HepG2 (cell line): ENCODE measurements at regions not wholly inside any gene's neighbourhood (a gene's known extent, or its start where the extent isn't known, plus 50 kb on each side); places are given as distances from the start of the nearest gene placed in this dataset.

Source experiments
- ARNTL ChIP-seq: sonication (generic); formaldehyde crosslinking; IDR thresholded peaks from 2 replicates; pipeline ENCODE4 v1.4.0; 2020; ENCODE audit warnings: mild to moderate bottlenecking, missing genetic modification reagents
- BCL6 ChIP-seq: IDR thresholded peaks from 2 replicates; pipeline ENCODE4 v1.6.1; 2016; ENCODE audit warnings: missing genetic modification reagents, missing compliant biosample characterization
- CEBPB ChIP-seq: IDR thresholded peaks from 2 replicates; pipeline ENCODE4 v1.6.1; 2011; ENCODE audit warnings: low read depth, low read length, improper control_type of control experiment, borderline replicate concordance
- FOXO4 ChIP-seq: sonication (generic); formaldehyde crosslinking; conservative IDR thresholded peaks from 2 replicates; pipeline ENCODE4 v1.8.1; 2023; ENCODE audit warnings: missing genetic modification reagents
- GABPB1 ChIP-seq: IDR thresholded peaks from 2 replicates; pipeline ENCODE4 v1.6.1; 2016; ENCODE audit warnings: mild to moderate bottlenecking, missing genetic modification reagents, moderate library complexity, missing compliant biosample characterization
- MAZ ChIP-seq, 2 experiments: sonication (generic) in 1 of 2; formaldehyde crosslinking in 1 of 2; IDR thresholded peaks; 2 replicates each; pipeline versions ENCODE4 v1.5.0 to v1.6.1; 2012 to 2020; ENCODE audit warnings: low read depth in 2 of 2, mild to moderate bottlenecking in 2 of 2, borderline replicate concordance in 1 of 2, improper control_type of control experiment in 1 of 2, low read length in 1 of 2, missing genetic modification reagents in 1 of 2, moderate library complexity in 1 of 2
- MEF2D ChIP-seq: sonication (generic); formaldehyde crosslinking; IDR thresholded peaks from 2 replicates; pipeline ENCODE4 v1.5.1; 2020; ENCODE audit warnings: mild to moderate bottlenecking, missing genetic modification reagents
- POLR2A ChIP-seq, 2 experiments: IDR thresholded peaks; 2 replicates each; pipeline ENCODE4 v1.6.1; 2011; ENCODE audit warnings: low read depth in 2 of 2, low read length in 2 of 2, mild to moderate bottlenecking in 1 of 2, moderate library complexity in 1 of 2; ENCODE audit not compliant: insufficient read depth in 1 of 2
- SMARCC2 ChIP-seq: fragments of 450-650 bp; IDR thresholded peaks from 2 replicates; pipeline ENCODE4 v1.6.1; 2017; ENCODE audit warnings: antibody characterized with exemption, mild to moderate bottlenecking
- TGIF2 ChIP-seq: IDR thresholded peaks from 2 replicates; pipeline ENCODE4 v1.6.1; 2016; ENCODE audit warnings: control low read depth, missing compliant biosample characterization
- ZNF776 ChIP-seq: sonication (generic); formaldehyde crosslinking; IDR thresholded peaks from 2 replicates; pipeline ENCODE4 v1.4.0; 2020; ENCODE audit warnings: mild to moderate bottlenecking, missing genetic modification reagents
- TF ChIP-seq, protein P1 (sequence below): sonication (generic); formaldehyde crosslinking; IDR thresholded peaks from 2 replicates; pipeline ENCODE4 v1.5.0; 2020; ENCODE audit warnings: mild to moderate bottlenecking, missing genetic modification reagents, moderate library complexity
- TF ChIP-seq, protein P2 (sequence below): sonication (generic); formaldehyde crosslinking; IDR thresholded peaks from 2 replicates; pipeline ENCODE4 v1.4.0; 2020; ENCODE audit warnings: low read depth, missing genetic modification reagents
- TF ChIP-seq, protein P3 (sequence below): sonication (generic); formaldehyde crosslinking; IDR thresholded peaks from 2 replicates; pipeline ENCODE4 v1.8.0; 2022; ENCODE audit warnings: missing genetic modification reagents, low read depth, mild to moderate bottlenecking, borderline replicate concordance

DNA sequence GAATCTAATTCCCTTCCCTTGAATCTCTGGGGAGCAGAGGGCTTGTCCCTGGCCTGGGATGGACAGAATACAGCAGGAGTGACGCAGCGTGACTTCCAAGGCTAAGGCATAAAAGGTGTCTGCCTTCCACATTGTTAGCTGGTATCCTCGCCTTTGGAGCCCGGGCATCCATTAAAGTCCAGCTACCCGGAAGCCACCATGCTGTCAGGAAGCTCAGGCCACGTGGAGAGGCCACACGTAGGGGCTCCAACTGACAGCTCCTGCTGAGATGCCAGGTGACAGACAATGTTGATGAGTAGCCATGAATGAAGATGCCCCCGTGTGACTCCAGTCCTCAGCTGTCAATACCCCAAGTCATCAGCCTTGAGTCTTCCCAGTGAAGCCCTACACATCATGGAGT lies 99.9 kb downstream of the OAT start:
- TF ChIP-seq ARNTL (no peak), TGIF2 (no peak), MEF2D (CRISPR knock-in tag) (no peak), MAZ (IDR thresholded peaks at IDR 0.05; ENCODE audit: borderline replicate concordance, low read depth, low read length) (no peak), MAZ (CRISPR knock-in tag; IDR thresholded peaks at IDR 0.05; ENCODE audit: low read depth) (no peak), ZNF776 (CRISPR knock-in tag) (no peak), POLR2A (IDR thresholded peaks at IDR 0.05; ENCODE audit: insufficient read depth in 1 of 2, low read depth in 2 of 2, low read length in 2 of 2) (no peak), GABPB1 (no peak), SMARCC2 (no peak), CEBPB (no peak), BCL6 (CRISPR knock-in tag) (no peak), FOXO4 (CRISPR knock-in tag) (no peak)
- TF ChIP-seq, protein P1, sequence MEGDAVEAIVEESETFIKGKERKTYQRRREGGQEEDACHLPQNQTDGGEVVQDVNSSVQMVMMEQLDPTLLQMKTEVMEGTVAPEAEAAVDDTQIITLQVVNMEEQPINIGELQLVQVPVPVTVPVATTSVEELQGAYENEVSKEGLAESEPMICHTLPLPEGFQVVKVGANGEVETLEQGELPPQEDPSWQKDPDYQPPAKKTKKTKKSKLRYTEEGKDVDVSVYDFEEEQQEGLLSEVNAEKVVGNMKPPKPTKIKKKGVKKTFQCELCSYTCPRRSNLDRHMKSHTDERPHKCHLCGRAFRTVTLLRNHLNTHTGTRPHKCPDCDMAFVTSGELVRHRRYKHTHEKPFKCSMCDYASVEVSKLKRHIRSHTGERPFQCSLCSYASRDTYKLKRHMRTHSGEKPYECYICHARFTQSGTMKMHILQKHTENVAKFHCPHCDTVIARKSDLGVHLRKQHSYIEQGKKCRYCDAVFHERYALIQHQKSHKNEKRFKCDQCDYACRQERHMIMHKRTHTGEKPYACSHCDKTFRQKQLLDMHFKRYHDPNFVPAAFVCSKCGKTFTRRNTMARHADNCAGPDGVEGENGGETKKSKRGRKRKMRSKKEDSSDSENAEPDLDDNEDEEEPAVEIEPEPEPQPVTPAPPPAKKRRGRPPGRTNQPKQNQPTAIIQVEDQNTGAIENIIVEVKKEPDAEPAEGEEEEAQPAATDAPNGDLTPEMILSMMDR (CRISPR knock-in tag): no peak
- TF ChIP-seq, protein P2, sequence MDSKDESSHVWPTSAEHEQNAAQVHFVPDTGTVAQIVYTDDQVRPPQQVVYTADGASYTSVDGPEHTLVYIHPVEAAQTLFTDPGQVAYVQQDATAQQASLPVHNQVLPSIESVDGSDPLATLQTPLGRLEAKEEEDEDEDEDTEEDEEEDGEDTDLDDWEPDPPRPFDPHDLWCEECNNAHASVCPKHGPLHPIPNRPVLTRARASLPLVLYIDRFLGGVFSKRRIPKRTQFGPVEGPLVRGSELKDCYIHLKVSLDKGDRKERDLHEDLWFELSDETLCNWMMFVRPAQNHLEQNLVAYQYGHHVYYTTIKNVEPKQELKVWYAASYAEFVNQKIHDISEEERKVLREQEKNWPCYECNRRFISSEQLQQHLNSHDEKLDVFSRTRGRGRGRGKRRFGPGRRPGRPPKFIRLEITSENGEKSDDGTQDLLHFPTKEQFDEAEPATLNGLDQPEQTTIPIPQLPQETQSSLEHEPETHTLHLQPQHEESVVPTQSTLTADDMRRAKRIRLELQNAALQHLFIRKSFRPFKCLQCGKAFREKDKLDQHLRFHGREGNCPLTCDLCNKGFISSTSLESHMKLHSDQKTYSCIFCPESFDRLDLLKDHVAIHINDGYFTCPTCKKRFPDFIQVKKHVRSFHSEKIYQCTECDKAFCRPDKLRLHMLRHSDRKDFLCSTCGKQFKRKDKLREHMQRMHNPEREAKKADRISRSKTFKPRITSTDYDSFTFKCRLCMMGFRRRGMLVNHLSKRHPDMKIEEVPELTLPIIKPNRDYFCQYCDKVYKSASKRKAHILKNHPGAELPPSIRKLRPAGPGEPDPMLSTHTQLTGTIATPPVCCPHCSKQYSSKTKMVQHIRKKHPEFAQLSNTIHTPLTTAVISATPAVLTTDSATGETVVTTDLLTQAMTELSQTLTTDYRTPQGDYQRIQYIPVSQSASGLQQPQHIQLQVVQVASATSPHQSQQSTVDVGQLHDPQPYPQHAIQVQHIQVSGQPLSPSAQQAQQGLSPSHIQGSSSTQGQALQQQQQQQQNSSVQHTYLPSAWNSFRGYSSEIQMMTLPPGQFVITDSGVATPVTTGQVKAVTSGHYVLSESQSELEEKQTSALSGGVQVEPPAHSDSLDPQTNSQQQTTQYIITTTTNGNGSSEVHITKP: no peak
- TF ChIP-seq, protein P3, sequence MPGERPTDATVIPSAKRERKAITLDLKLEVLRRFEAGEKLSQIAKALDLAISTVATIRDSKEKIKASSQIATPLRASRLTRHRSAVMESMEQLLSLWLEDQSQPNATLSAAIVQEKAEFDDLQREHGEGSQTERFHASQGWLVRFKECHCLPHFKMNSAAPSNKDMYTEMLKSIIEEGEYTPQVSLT (CRISPR knock-in tag): no peak
